PFSK-1 (cell line): ENCODE measurements at regions not wholly inside any gene's neighbourhood (a gene's known extent, or its start where the extent isn't known, plus 50 kb on each side); places are given as distances from the start of the nearest gene placed in this dataset.

ENCODE experiments used
- FOXP2 ChIP-seq: optimal IDR thresholded peaks from 2 replicates; pipeline ENCODE3; 2011; ENCODE audit warnings: borderline replicate concordance, control low read depth, inconsistent platforms; ENCODE audit not compliant: insufficient read depth; ENCODE audit errors: extremely low read length, extremely low read depth
- POLR2AphosphoS5 ChIP-seq: IDR thresholded peaks from 2 replicates; pipeline ENCODE4 v1.6.1; 2012; ENCODE audit warnings: low read depth, mild to moderate bottlenecking, control low read depth, low read length, moderate library complexity
- REST ChIP-seq, 2 experiments: IDR thresholded peaks; 2 replicates each; pipeline versions ENCODE4 v1.6.1 to v1.8.0; 2011 to 2012; ENCODE audit warnings: low read depth in 2 of 2, low read length in 2 of 2, control low read depth in 1 of 2, inconsistent platforms in 1 of 2, mild to moderate bottlenecking in 1 of 2, moderate library complexity in 1 of 2; ENCODE audit not compliant: insufficient read depth in 1 of 2
- TAF1 ChIP-seq: IDR thresholded peaks from 2 replicates; pipeline ENCODE4 v1.6.1; 2012; ENCODE audit warnings: low read length, control low read depth, borderline replicate concordance; ENCODE audit not compliant: insufficient read depth

- TF ChIP-seq REST (IDR thresholded peaks at IDR 0.05; ENCODE audit: insufficient read depth in 1 of 2, low read depth in 2 of 2, low read length in 2 of 2) (no peak), TAF1 (no peak), POLR2AphosphoS5 (no peak), FOXP2 (no peak)
Measured at GRCh38 chr6:93165850-93166430, 253.4 kb downstream of the EPHA7 start.
